Epidermal melanocyte (primary cell): ENCODE measurements at regions not wholly inside any gene's neighbourhood (a gene's known extent, or its start where the extent isn't known, plus 50 kb on each side); places are given as distances from the start of the nearest gene placed in this dataset.

ENCODE experiments used
- DNase-seq: peaks from one replicate; pipeline ENCODE4 v3.0.0; 2011; ENCODE audit warnings: low spot score; ENCODE audit not compliant: insufficient read length

- DNase-seq = no peak
Observed at GRCh38 chr9:106321394-106322180, 541.4 kb upstream of the ZNF462 start.

- DNase-seq = no peak
Observed at GRCh38 chr9:106322706-106323245, 540.2 kb upstream of the ZNF462 start.

- DNase-seq = no peak
Observed at GRCh38 chr9:106324053-106324585, 538.8 kb upstream of the ZNF462 start.

- DNase-seq = no peak
Observed at GRCh38 chr9:106324591-106325280, 538.2 kb upstream of the ZNF462 start.

GRCh38 chr9:106326493-106326892, 536.5 kb upstream of the ZNF462 start:
- no peak for DNase-seq

- DNase-seq = no peak
Observed at GRCh38 chr9:106333481-106333880, 529.5 kb upstream of the ZNF462 start.

- DNase-seq = no peak
Observed at GRCh38 chr9:106334081-106334480, 528.9 kb upstream of the ZNF462 start.

GRCh38 chr9:106339882-106340281, 523.1 kb upstream of the ZNF462 start:
- no peak for DNase-seq

- DNase-seq = no peak
Observed at GRCh38 chr9:106350777-106351176, 512.2 kb upstream of the ZNF462 start.

GRCh38 chr9:106356924-106357323, 506.0 kb upstream of the ZNF462 start:
- DNase-seq = no peak

- no peak for DNase-seq
Observed at GRCh38 chr9:106358331-106358730, 504.6 kb upstream of the ZNF462 start.

GRCh38 chr9:106376689-106377088, 486.3 kb upstream of the ZNF462 start:
- no peak for DNase-seq

- DNase-seq = no peak
Observed at GRCh38 chr9:106383072-106383471, 479.9 kb upstream of the ZNF462 start.

- DNase-seq = no peak
Observed at GRCh38 chr9:106387965-106388364, 475.0 kb upstream of the ZNF462 start.

GRCh38 chr9:106393226-106393625, 469.7 kb upstream of the ZNF462 start:
- DNase-seq = no peak

- DNase-seq = no peak
Observed at GRCh38 chr9:106400170-106400569, 462.8 kb upstream of the ZNF462 start.

- no peak for DNase-seq
Observed at GRCh38 chr9:106400950-106401349, 462.0 kb upstream of the ZNF462 start.

GRCh38 chr9:106403081-106403480, 459.9 kb upstream of the ZNF462 start:
- DNase-seq = no peak

GRCh38 chr9:106404137-106404536, 458.8 kb upstream of the ZNF462 start:
- no peak for DNase-seq

- no peak for DNase-seq
Observed at GRCh38 chr9:106405871-106406435, 457.0 kb upstream of the ZNF462 start.

GRCh38 chr9:106414042-106414441, 448.9 kb upstream of the ZNF462 start:
- DNase-seq = no peak

- no peak for DNase-seq
Observed at GRCh38 chr9:106417685-106418084, 445.3 kb upstream of the ZNF462 start.
